ENCODE measurements at regions not wholly inside any gene's neighbourhood (a gene's known extent, or its start where the extent isn't known, plus 50 kb on each side); places are given as distances from the start of the nearest gene placed in this dataset.

- peak; percentile 62 to 69 (median 64) for TF ChIP-seq CTCF (IDR thresholded peaks at IDR 0.05)
- no peak for TF ChIP-seq POLR2A (IDR thresholded peaks at IDR 0.05)
These were observed 129.1 kb upstream of the SMLR1 start for GRCh38 chr6:130697995-130698535.

All from uterus (tissue), 2 donors.